ENCODE measurements at regions not wholly inside any gene's neighbourhood (a gene's known extent, or its start where the extent isn't known, plus 50 kb on each side); places are given as distances from the start of the nearest gene placed in this dataset.

GRCh38 chrX:96569034-96569433, 115.6 kb upstream of the DIAPH2 start:
- H3K9me3 ChIP-seq (ENCODE audit: low read depth, low read length) = no peaks in the 10 kb centered on the region
- H4K20me1 ChIP-seq (ENCODE audit: insufficient read depth, low read length) = no peaks in the 10 kb centered on the region
- H3K27me3 ChIP-seq (ENCODE audit: insufficient read depth, low read length) = no peaks in the 10 kb centered on the region
- DNase-seq (ENCODE audit: insufficient read length, low spot score, missing footprints) = no peak
- H3K79me2 ChIP-seq (ENCODE audit: insufficient read depth, low read length) = no peaks in the 10 kb centered on the region
- H2AFZ ChIP-seq (ENCODE audit: low read length) = no peak overlapping the region
- H3K4me2 ChIP-seq (ENCODE audit: insufficient read depth, low read length) = no peak overlapping the region
- H3K4me1 ChIP-seq (ENCODE audit: insufficient read depth, low read length) = no peaks in the 10 kb centered on the region
- H3K4me3 ChIP-seq (ENCODE audit: insufficient read depth, low read length) = no peak overlapping the region
- no peak overlapping the region for H3K27ac ChIP-seq (ENCODE audit: low read depth, low read length)
- H3K36me3 ChIP-seq (ENCODE audit: insufficient read depth, low read length) = no peaks in the 10 kb centered on the region
- TF ChIP-seq, protein P1, sequence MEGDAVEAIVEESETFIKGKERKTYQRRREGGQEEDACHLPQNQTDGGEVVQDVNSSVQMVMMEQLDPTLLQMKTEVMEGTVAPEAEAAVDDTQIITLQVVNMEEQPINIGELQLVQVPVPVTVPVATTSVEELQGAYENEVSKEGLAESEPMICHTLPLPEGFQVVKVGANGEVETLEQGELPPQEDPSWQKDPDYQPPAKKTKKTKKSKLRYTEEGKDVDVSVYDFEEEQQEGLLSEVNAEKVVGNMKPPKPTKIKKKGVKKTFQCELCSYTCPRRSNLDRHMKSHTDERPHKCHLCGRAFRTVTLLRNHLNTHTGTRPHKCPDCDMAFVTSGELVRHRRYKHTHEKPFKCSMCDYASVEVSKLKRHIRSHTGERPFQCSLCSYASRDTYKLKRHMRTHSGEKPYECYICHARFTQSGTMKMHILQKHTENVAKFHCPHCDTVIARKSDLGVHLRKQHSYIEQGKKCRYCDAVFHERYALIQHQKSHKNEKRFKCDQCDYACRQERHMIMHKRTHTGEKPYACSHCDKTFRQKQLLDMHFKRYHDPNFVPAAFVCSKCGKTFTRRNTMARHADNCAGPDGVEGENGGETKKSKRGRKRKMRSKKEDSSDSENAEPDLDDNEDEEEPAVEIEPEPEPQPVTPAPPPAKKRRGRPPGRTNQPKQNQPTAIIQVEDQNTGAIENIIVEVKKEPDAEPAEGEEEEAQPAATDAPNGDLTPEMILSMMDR (IDR thresholded peaks at IDR 0.05; ENCODE audit: extremely low read depth, low read depth, low read length) = no peak

DNA sequence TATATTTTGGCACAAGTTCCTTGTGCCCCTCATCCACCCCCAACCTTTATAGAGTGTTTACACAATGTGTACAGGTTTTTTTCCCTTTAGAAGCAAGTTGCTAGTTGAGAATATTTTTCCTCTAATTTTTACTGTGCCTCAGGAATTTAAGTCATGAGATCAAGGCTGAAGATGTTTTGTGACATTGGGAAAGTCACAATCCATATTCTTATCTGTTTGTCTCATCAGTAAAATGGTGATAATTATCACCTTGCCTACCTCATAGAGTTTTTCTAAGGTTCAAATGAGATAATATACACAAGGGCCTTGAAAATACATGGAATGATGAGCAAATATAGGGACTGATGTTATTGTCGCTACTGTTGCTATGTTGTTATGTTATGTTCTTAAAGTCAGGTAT, 109.6 kb upstream of the DIAPH2 start:
- Histone ChIP-seq H3K4me1 (ENCODE audit: insufficient read depth, low read length) (no peaks in the 10 kb centered on the region), H3K36me3 (ENCODE audit: insufficient read depth, low read length) (no peaks in the 10 kb centered on the region), H3K27me3 (ENCODE audit: insufficient read depth, low read length) (peaks cover 7% of the 10 kb centered on the region), H3K4me2 (ENCODE audit: insufficient read depth, low read length) (no peak overlapping the region), H3K27ac (ENCODE audit: low read depth, low read length) (no peak overlapping the region), H3K9me3 (ENCODE audit: low read depth, low read length) (no peaks in the 10 kb centered on the region), H3K79me2 (ENCODE audit: insufficient read depth, low read length) (no peaks in the 10 kb centered on the region), H3K4me3 (ENCODE audit: insufficient read depth, low read length) (no peak overlapping the region), H4K20me1 (ENCODE audit: insufficient read depth, low read length) (no peaks in the 10 kb centered on the region), H2AFZ (ENCODE audit: low read length) (no peak overlapping the region)
- no peak for DNase-seq (ENCODE audit: insufficient read length, low spot score, missing footprints)
- TF ChIP-seq, protein P1 (IDR thresholded peaks at IDR 0.05; ENCODE audit: extremely low read depth, low read depth, low read length) = no peak

DNA sequence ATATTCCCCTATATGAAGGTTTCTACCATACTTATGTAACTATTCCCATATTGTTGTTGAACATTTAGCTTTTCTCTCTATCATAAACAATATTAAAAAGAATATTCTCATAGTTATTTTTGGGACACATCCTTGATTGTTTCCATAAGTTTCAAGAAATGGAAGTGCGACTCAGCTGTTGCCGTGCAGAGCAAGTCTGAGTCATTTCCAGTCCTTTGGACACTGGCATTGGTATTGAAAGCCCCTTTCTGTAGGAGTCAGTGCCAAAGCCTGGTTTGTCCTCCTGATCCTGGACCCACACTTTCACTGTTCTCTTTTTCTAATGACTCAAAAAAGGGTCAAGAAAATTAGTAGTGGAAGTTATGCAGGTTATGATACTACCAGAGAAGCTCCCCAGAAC, 108.3 kb upstream of the DIAPH2 start:
- no peak for DNase-seq (ENCODE audit: insufficient read length, low spot score, missing footprints)
- H3K9me3 ChIP-seq (ENCODE audit: low read depth, low read length) = no peaks in the 10 kb centered on the region
- H3K4me3 ChIP-seq (ENCODE audit: insufficient read depth, low read length) = no peak overlapping the region
- no peaks in the 10 kb centered on the region for H3K36me3 ChIP-seq (ENCODE audit: insufficient read depth, low read length)
- TF ChIP-seq, protein P1 (IDR thresholded peaks at IDR 0.05; ENCODE audit: extremely low read depth, low read depth, low read length) = no peak
- no peaks in the 10 kb centered on the region for H4K20me1 ChIP-seq (ENCODE audit: insufficient read depth, low read length)
- no peak overlapping the region for H2AFZ ChIP-seq (ENCODE audit: low read length)
- H3K27ac ChIP-seq (ENCODE audit: low read depth, low read length) = no peak overlapping the region
- no peaks in the 10 kb centered on the region for H3K79me2 ChIP-seq (ENCODE audit: insufficient read depth, low read length)
- peaks cover 7% of the 10 kb centered on the region for H3K27me3 ChIP-seq (ENCODE audit: insufficient read depth, low read length)
- no peak overlapping the region for H3K4me2 ChIP-seq (ENCODE audit: insufficient read depth, low read length)
- H3K4me1 ChIP-seq (ENCODE audit: insufficient read depth, low read length) = no peaks in the 10 kb centered on the region

DNA sequence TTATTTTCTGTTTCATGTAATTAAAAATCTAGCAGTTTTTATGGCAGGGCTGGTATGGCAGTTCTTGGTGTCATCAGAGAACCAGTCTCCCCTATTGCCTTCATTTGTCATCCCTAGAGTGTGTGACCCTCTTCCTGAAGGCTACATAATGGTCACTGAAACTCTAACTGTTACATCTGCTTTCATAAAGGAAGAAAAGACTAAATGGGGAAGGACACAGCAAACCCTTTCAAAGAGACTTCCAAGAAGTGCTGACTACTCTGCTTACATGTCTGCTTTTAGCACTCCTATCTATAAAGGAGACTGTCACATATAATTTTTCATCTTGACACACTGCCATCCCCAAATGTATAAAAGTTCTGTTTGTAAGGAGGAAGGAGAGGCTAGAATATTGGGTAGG, 105.9 kb upstream of the DIAPH2 start:
- Histone ChIP-seq H3K27ac (ENCODE audit: low read depth, low read length) (no peak overlapping the region), H3K4me3 (ENCODE audit: insufficient read depth, low read length) (no peak overlapping the region), H3K79me2 (ENCODE audit: insufficient read depth, low read length) (no peaks in the 10 kb centered on the region), H3K4me2 (ENCODE audit: insufficient read depth, low read length) (no peak overlapping the region), H3K36me3 (ENCODE audit: insufficient read depth, low read length) (no peaks in the 10 kb centered on the region), H3K4me1 (ENCODE audit: insufficient read depth, low read length) (no peaks in the 10 kb centered on the region), H4K20me1 (ENCODE audit: insufficient read depth, low read length) (no peaks in the 10 kb centered on the region), H3K9me3 (ENCODE audit: low read depth, low read length) (no peaks in the 10 kb centered on the region), H3K27me3 (ENCODE audit: insufficient read depth, low read length) (peaks cover 7% of the 10 kb centered on the region), H2AFZ (ENCODE audit: low read length) (no peak overlapping the region)
- TF ChIP-seq, protein P1 (IDR thresholded peaks at IDR 0.05; ENCODE audit: extremely low read depth, low read depth, low read length) = no peak
- DNase-seq (ENCODE audit: insufficient read length, low spot score, missing footprints) = no peak
